Renal cortex interstitium (tissue), 11 donors: ENCODE measurements at regions not wholly inside any gene's neighbourhood (a gene's known extent, or its start where the extent isn't known, plus 50 kb on each side); places are given as distances from the start of the nearest gene placed in this dataset.
"Not testable (repeated sequence)": the region's sequence is repeated elsewhere in the genome, so short reads cannot be mapped to it uniquely, and the experiment has no call there.

Experiments used
- DNase-seq, 11 donors: peaks; one replicate each; pipeline ENCODE4 v3.0.0-alpha.2; 2013; ENCODE audit warnings: low read depth in 9 of 11, low spot score in 4 of 11; ENCODE audit errors: extremely low read depth in 1 of 11

DNA sequence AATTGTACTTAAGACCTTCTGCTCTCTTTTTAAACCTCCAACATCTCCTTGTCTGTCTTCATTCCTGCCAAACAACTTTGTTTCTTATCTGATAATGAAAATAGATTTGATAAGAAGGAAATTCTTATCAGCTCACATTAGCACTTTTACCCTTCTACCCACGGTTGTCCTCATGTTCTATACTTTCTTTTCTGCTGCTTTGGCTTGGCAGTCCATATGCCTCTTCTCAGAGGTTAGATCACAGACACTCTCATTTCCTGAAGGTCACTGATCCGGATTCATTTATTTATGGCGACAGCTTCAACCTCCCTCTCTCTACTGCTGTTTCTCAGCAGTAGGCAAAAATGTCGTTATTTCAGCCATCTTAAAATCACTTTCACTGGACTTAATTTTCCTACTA is 2015.8 kb downstream of the NCAM2 start:
- DNase-seq = peak in 1 of 11 donors; percentile 3

DNA sequence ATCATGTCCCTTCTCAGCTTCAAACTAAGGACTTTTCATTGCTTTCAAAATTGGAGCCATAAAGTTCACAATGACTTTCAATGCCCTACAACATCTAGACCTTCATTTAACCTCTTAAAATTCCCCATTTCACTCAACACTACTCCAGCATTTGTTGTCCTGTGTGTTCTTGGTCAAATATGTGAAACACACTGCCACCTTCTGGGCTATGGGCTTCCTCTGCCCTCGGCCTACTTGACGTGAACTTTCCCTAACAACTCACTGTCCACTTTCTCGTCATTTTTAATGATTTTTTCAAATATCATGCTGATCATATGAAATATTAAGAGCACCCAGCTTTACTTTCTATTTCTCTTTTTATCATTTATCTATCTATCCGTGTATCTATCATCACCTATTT is 2018.4 kb downstream of the NCAM2 start:
- DNase-seq = peak in 1 of 11 donors; percentile 5

- DNase-seq = no peak
These were observed 2019.8 kb downstream of the NCAM2 start for GRCh38 chr21:23017989-23018388.

DNA sequence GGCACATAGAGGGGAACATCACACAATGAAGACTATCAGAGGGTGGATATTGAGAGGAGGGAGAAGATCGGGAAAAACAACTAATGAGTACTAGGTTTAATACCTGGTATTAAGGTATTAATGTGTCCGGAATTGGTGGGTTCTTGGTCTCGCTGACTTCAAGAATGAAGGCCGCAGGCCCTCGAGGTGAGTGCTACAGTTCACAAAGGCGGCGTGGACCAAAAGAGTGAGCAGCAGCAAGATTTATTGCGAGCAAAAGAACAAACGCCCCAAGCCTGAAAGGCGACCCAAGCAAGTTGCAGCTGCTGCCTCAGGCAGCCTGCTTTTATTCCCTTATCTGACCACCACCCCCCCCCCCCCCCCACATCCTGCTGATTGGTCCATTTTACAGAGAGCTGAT is 2022.8 kb downstream of the NCAM2 start:
- DNase-seq = no peak

DNA sequence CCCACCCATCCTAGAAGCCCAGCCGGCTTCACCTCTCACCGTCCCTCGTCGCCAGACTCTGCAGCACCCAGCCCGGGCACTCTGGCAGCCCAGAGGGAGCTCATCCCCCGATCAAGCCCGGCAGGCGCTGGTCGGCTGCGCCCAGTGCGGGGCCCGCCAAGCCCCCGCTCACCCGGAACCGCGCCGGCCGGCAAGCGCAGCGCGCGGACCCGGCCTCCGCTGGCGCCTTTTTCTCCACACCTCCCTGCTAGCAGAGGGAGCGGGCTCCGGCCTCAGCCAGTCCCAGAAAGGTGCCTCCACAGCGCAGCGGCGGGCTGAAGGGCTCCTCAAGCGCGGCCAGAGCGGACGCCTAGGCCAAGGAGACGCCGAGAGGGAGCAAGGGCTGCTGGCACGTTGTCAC is 2023.3 kb downstream of the NCAM2 start:
- DNase-seq = no peak

- no peak for DNase-seq
These were observed 2028.7 kb downstream of the NCAM2 start for GRCh38 chr21:23026878-23027277.

- DNase-seq = no peak
These were observed 2041.6 kb downstream of the NCAM2 start for GRCh38 chr21:23039846-23040245.

DNA sequence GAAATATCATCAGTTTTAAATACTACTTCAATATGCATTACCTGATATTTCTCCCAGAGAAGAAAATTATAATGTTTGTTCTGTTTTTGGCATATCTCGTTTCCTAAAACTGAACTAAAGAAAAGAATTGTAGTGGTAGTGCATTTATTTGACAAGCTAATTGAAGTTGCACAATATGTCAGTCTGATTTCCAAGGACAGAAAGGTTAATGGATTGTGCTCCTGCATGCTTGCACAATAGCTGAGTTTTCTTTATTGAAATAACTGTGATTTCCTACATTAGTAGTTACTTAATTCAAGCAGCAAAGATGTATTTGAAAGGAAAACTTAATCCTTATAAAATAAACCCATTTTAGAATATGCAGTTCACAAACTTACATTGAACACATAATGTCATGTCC is 2047.7 kb downstream of the NCAM2 start:
- no peak for DNase-seq

- no peak for DNase-seq
These were observed 2069.5 kb downstream of the NCAM2 start for GRCh38 chr21:23067672-23068071.

DNA sequence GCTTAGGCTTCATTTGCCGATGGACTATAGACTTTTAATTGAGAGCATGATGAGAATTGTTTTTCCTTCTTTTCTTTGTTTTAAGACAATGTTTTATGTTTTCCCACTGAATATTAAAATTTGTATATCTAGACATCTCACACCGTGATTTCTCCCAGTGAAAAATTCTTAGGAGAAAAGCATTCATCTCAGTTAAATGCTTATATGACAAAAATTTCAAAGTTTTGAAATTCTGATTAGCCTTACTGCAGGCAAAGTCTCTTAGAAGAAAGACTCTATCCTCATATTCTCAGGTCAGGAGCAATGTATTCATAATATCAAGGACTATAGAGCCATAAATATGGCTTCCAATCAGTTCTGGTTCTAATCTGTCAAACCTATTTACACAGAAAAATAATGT is 2085.0 kb downstream of the NCAM2 start:
- DNase-seq = no peak

- no peak for DNase-seq
These were observed 2095.1 kb downstream of the NCAM2 start for GRCh38 chr21:23093259-23093658.

DNA sequence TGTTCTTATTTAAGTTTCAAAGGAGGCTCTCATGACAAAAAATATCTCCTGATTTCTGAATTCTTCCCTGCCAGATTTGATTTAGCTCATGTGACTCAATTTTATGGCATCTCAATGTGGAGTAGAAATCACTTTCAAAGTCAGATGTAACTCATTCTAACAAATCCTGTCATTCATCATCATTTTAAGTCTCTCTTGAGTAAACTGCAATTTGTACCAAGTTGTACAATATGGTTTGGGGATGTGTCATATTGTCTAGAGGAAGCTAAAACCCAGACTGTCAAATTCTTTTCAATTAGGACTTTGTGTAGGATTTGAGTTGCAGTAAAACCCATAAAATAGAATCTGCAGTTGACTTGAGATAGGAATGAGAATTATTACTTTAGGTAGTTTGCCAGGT is 2101.0 kb downstream of the NCAM2 start:
- DNase-seq = no peak

GRCh38 chr21:23101111-23101510 is 2102.9 kb downstream of the NCAM2 start:
- no peak for DNase-seq

DNA sequence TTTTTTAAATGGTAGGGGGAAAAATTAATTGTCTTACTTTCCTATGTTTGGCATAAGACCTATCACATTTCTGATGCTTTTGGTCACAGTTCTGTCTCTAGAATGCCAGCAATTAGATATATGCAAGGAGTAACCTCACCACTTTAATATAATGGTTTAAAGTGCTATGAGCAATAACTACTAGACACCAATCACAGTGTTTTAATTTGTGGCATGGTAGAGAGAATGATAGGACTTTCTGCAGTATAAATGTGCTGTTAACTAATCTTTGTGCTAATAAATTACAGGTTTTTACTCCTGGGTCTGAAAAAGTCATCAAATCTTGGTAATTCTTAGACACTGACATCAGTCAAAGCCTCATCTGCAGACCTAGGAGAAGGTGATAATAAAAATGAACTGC is 2110.3 kb downstream of the NCAM2 start:
- no peak for DNase-seq

- peak in 3 of 11 donors; percentile 1 to 4 (median 4) for DNase-seq
These were observed 2112.9 kb downstream of the NCAM2 start for GRCh38 chr21:23111070-23111600.

DNA sequence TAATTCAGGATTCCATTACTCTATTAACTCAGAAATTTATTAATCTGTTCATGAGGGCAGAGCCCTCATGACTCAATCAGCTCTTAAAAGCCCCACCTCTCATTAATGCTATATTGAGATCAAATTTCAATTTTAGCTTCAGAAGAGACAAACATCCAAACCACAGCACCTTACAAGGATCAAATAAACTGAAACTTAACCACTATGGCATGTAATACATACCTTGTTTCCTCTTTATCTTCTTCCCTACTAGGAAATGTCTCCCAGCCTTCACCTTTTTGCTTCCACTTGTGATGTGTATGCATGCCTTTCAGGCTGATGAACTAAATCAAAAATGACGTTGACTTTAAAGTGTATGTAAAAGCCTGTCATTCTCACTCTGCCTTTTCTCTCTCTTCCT is 2121.3 kb downstream of the NCAM2 start:
- DNase-seq = no peak

GRCh38 chr21:23127973-23128372 is 2129.8 kb downstream of the NCAM2 start:
- DNase-seq = no peak

- no peak for DNase-seq
These were observed 2132.1 kb downstream of the NCAM2 start for GRCh38 chr21:23130308-23130707.

DNA sequence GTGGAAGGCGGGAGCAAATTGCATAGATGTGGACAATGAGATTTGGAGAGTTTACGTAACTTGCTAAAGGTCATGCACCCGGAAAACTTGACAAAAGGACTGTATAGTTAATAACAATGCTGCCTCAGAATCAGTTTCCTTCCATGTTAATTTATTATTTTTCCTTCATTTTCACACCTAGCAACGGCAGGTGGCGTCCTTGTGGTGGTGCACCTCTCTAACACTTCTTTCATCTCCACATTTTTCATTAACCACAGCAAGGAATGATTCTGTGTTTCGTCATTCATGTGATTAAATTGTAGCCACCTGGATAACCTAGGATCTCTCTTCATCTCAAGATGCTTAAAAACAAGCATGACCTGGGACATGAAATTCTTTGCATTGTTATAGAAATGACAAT is 2133.0 kb downstream of the NCAM2 start:
- DNase-seq = no peak

- no peak for DNase-seq
These were observed 2140.6 kb downstream of the NCAM2 start for GRCh38 chr21:23138797-23139196.

DNA sequence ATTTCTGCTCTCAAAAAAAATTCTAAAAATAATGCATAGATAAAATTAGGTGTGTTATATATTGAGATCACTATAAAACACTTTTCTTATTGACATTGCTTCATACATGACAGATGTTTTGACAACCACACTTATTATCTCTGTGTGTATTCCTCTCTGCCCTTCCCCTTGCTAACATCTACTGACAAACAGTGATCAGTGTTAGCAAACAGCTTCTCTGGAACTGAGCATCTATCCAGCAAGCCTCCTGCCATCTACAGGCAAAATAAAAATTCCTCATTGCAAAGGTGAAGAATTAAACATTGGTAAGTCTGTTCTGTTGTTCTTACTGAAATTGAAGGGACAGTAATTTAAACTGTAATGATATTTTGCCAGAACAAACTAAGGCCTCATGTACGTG is 2153.9 kb downstream of the NCAM2 start:
- DNase-seq = no peak

DNA sequence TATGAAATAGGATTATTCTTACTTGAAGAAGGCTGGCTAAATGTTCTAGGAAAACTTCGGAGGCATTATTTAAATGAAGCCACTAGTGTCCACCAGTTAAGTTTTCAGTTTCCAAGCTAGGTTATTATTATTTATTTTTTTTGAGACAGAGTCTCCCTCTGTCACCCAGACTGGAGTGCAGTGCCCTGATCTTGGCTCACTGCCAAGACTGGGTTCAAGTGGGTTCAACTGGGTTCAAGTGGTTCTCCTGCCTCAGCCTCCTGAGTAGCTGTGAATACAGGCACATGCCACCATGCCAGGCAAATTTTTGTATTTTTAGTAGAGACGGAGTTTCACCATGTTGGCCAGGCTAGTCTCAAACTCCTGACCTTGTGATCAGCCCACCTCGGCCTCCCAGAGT is 2155.6 kb downstream of the NCAM2 start:
- DNase-seq = not testable (repeated sequence)
